Loucy (cell line): ENCODE measurements at regions not wholly inside any gene's neighbourhood (a gene's known extent, or its start where the extent isn't known, plus 50 kb on each side); places are given as distances from the start of the nearest gene placed in this dataset.

Experiments
- EZH2phosphoT487 ChIP-seq: fragments of 200-600 bp; IDR thresholded peaks from 2 replicates; pipeline ENCODE4 v1.6.1; 2018; ENCODE audit warnings: antibody characterized with exemption, mild to moderate bottlenecking, moderate library complexity, borderline replicate concordance
- TF ChIP-seq, protein P1 (sequence below): fragments of 200-600 bp; sonication (generic); conservative IDR thresholded peaks from 2 replicates; pipeline ENCODE4 v1.5.1; 2014; ENCODE audit warnings: mild to moderate bottlenecking, antibody characterized with exemption, low read length

- TF ChIP-seq, protein P1, sequence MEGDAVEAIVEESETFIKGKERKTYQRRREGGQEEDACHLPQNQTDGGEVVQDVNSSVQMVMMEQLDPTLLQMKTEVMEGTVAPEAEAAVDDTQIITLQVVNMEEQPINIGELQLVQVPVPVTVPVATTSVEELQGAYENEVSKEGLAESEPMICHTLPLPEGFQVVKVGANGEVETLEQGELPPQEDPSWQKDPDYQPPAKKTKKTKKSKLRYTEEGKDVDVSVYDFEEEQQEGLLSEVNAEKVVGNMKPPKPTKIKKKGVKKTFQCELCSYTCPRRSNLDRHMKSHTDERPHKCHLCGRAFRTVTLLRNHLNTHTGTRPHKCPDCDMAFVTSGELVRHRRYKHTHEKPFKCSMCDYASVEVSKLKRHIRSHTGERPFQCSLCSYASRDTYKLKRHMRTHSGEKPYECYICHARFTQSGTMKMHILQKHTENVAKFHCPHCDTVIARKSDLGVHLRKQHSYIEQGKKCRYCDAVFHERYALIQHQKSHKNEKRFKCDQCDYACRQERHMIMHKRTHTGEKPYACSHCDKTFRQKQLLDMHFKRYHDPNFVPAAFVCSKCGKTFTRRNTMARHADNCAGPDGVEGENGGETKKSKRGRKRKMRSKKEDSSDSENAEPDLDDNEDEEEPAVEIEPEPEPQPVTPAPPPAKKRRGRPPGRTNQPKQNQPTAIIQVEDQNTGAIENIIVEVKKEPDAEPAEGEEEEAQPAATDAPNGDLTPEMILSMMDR, result no peak
- no peak for TF ChIP-seq EZH2phosphoT487
Observed at GRCh38 chr15:29405564-29405963, 135.9 kb upstream of the NSMCE3 start.
